Muscle of leg (tissue), 3 donors: ENCODE measurements at regions not wholly inside any gene's neighbourhood (a gene's known extent, or its start where the extent isn't known, plus 50 kb on each side); places are given as distances from the start of the nearest gene placed in this dataset.

Experiments used
- DNase-seq: peaks from one replicate; pipeline ENCODE4 v3.0.0; 2013
- H3K27ac ChIP-seq: one replicate; pipeline ENCODE4 v1.5.1; 2013; ENCODE audit warnings: mild to moderate bottlenecking, low read length, control low read depth
- H3K27me3 ChIP-seq: one replicate; pipeline ENCODE4 v1.6.1; 2013; ENCODE audit warnings: low read length; ENCODE audit not compliant: control insufficient read depth, insufficient read depth
- H3K36me3 ChIP-seq: one replicate; pipeline ENCODE4 v1.6.1; 2013; ENCODE audit warnings: low read length; ENCODE audit not compliant: control insufficient read depth, insufficient read depth
- H3K4me1 ChIP-seq: one replicate; pipeline ENCODE4 v1.6.1; 2013; ENCODE audit warnings: low read length; ENCODE audit not compliant: control insufficient read depth, insufficient read depth
- H3K4me3 ChIP-seq: one replicate; pipeline ENCODE4 v1.5.1; 2013; ENCODE audit warnings: low read length, control low read depth
- H3K9me3 ChIP-seq: replicated peaks from 2 replicates; pipeline ENCODE4 v1.6.1; 2013; ENCODE audit warnings: low read depth, low read length; ENCODE audit not compliant: control insufficient read depth
- WGBS: methylation state at CpG from one replicate; pipeline ENCODE4 v1.1.5; 2013; ENCODE audit warnings: missing lambda C conversion rate; ENCODE audit not compliant: insufficient coverage; 5-methylcytosine and 5-hydroxymethylcytosine counted together

GRCh38 chr4:138841343-138841742 lies 174.2 kb upstream of the NOCT start:
- H3K27ac ChIP-seq, result no peak overlapping the region
- DNase-seq, result no peak
- H3K4me3 ChIP-seq, result no peak overlapping the region
- H3K4me1 ChIP-seq, result peaks cover 15% of the 10 kb centered on the region
- H3K27me3 ChIP-seq, result no peaks in the 10 kb centered on the region
- no peaks in the 10 kb centered on the region for H3K9me3 ChIP-seq
- no peaks in the 10 kb centered on the region for H3K36me3 ChIP-seq

- no peak for DNase-seq
- 60% methylated on average over 1 of the region's 4 CpGs for WGBS
- H3K27me3 ChIP-seq, result no peaks in the 10 kb centered on the region
- no peaks in the 10 kb centered on the region for H3K9me3 ChIP-seq
- peaks cover 3% of the 10 kb centered on the region for H3K4me1 ChIP-seq
- H3K27ac ChIP-seq, result no peak overlapping the region
- H3K36me3 ChIP-seq, result no peaks in the 10 kb centered on the region
- H3K4me3 ChIP-seq, result no peak overlapping the region
Measured at GRCh38 chr4:138838251-138838650, 177.3 kb upstream of the NOCT start.

- H3K27ac ChIP-seq, result no peak overlapping the region
- WGBS, result 37% methylated on average over 6 of the region's 9 CpGs
- no peak overlapping the region for H3K4me3 ChIP-seq
- no peaks in the 10 kb centered on the region for H3K36me3 ChIP-seq
- DNase-seq, result peak; percentile 58
- H3K4me1 ChIP-seq, result peaks cover 3% of the 10 kb centered on the region
- no peaks in the 10 kb centered on the region for H3K27me3 ChIP-seq
- no peaks in the 10 kb centered on the region for H3K9me3 ChIP-seq
Measured at GRCh38 chr4:138835832-138836533, 179.6 kb upstream of the NOCT start.

GRCh38 chr4:138833974-138834373 lies 181.6 kb upstream of the NOCT start:
- Histone ChIP-seq H3K9me3 (no peaks in the 10 kb centered on the region), H3K4me1 (peaks cover 3% of the 10 kb centered on the region), H3K27ac (no peak overlapping the region), H3K27me3 (no peaks in the 10 kb centered on the region), H3K4me3 (no peak overlapping the region), H3K36me3 (no peaks in the 10 kb centered on the region)
- peak; percentile 61 for DNase-seq
- WGBS, result no CpG with 5 or more reads among the region's 3 CpGs

- no peaks in the 10 kb centered on the region for H3K27me3 ChIP-seq
- no CpG with 5 or more reads among the region's 1 CpG for WGBS
- H3K4me1 ChIP-seq, result peaks cover 3% of the 10 kb centered on the region
- no peak overlapping the region for H3K27ac ChIP-seq
- H3K4me3 ChIP-seq, result no peak overlapping the region
- DNase-seq, result no peak
- no peaks in the 10 kb centered on the region for H3K36me3 ChIP-seq
- no peaks in the 10 kb centered on the region for H3K9me3 ChIP-seq
Measured at GRCh38 chr4:138832563-138832962, 183.0 kb upstream of the NOCT start.

- no peaks in the 10 kb centered on the region for H3K27me3 ChIP-seq
- no peaks in the 10 kb centered on the region for H3K9me3 ChIP-seq
- peaks cover 3% of the 10 kb centered on the region for H3K4me1 ChIP-seq
- no peak for DNase-seq
- WGBS, result 71% methylated on average over 1 of the region's 2 CpGs
- no peak overlapping the region for H3K4me3 ChIP-seq
- H3K27ac ChIP-seq, result no peak overlapping the region
- H3K36me3 ChIP-seq, result no peaks in the 10 kb centered on the region
Measured at GRCh38 chr4:138831948-138832347, 183.6 kb upstream of the NOCT start.

- WGBS, result no CpG with 5 or more reads among the region's 1 CpG
- H3K27ac ChIP-seq, result no peak overlapping the region
- no peaks in the 10 kb centered on the region for H3K27me3 ChIP-seq
- H3K4me1 ChIP-seq, result peaks cover 3% of the 10 kb centered on the region
- H3K36me3 ChIP-seq, result no peaks in the 10 kb centered on the region
- H3K9me3 ChIP-seq, result no peaks in the 10 kb centered on the region
- no peak overlapping the region for H3K4me3 ChIP-seq
- DNase-seq, result no peak
Measured at GRCh38 chr4:138828926-138829325, 186.7 kb upstream of the NOCT start.

GRCh38 chr4:138826754-138827153 lies 188.8 kb upstream of the NOCT start:
- H3K27me3 ChIP-seq, result no peaks in the 10 kb centered on the region
- H3K27ac ChIP-seq, result no peak overlapping the region
- no peak for DNase-seq
- WGBS, result no CpG with 5 or more reads among the region's 2 CpGs
- no peaks in the 10 kb centered on the region for H3K36me3 ChIP-seq
- H3K4me3 ChIP-seq, result no peak overlapping the region
- no peaks in the 10 kb centered on the region for H3K9me3 ChIP-seq
- no peaks in the 10 kb centered on the region for H3K4me1 ChIP-seq

- Histone ChIP-seq H3K36me3 (no peaks in the 10 kb centered on the region), H3K27me3 (no peaks in the 10 kb centered on the region), H3K4me1 (no peaks in the 10 kb centered on the region), H3K4me3 (no peak overlapping the region), H3K27ac (no peak overlapping the region), H3K9me3 (no peaks in the 10 kb centered on the region)
- DNase-seq, result no peak
Measured at GRCh38 chr4:138826322-138826721, 189.3 kb upstream of the NOCT start.

GRCh38 chr4:138821331-138821730 lies 194.2 kb upstream of the NOCT start:
- DNase-seq, result no peak
- H3K36me3 ChIP-seq, result no peaks in the 10 kb centered on the region
- no peaks in the 10 kb centered on the region for H3K27me3 ChIP-seq
- H3K4me1 ChIP-seq, result no peaks in the 10 kb centered on the region
- no CpG with 5 or more reads among the region's 3 CpGs for WGBS
- no peak overlapping the region for H3K27ac ChIP-seq
- H3K9me3 ChIP-seq, result no peaks in the 10 kb centered on the region
- H3K4me3 ChIP-seq, result no peak overlapping the region

- H3K27ac ChIP-seq, result no peak overlapping the region
- H3K36me3 ChIP-seq, result no peaks in the 10 kb centered on the region
- no peaks in the 10 kb centered on the region for H3K4me1 ChIP-seq
- H3K4me3 ChIP-seq, result no peak overlapping the region
- no peaks in the 10 kb centered on the region for H3K9me3 ChIP-seq
- no peaks in the 10 kb centered on the region for H3K27me3 ChIP-seq
- DNase-seq, result no peak
- no CpG with 5 or more reads among the region's 3 CpGs for WGBS
Measured at GRCh38 chr4:138816875-138817274, 198.7 kb upstream of the NOCT start.
